ENCODE measurements at regions not wholly inside any gene's neighbourhood (a gene's known extent, or its start where the extent isn't known, plus 50 kb on each side); places are given as distances from the start of the nearest gene placed in this dataset.
A peak's percentile ranks its signal among the peaks of the same experiment; 100 is the strongest.

DNA sequence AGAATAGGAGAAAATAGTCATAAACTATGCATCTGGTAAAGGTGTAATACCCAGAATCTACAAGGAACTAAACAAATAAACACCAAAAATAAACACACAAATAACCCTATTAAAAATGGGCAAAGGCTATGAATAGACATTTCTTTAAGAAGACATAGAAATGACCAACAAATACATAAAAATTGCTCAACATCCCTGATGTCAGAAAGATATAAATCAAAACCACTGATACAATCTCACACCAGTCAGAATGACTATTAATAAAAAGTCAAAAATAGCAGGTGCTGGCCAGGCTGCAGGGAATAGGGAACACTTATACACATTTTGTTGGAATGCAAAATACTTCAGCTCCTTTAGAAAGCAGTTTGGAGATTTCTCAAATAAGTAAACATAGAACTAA is 352.1 kb upstream of the SLITRK1 start (continued):
- TF ChIP-seq, protein P1, sequence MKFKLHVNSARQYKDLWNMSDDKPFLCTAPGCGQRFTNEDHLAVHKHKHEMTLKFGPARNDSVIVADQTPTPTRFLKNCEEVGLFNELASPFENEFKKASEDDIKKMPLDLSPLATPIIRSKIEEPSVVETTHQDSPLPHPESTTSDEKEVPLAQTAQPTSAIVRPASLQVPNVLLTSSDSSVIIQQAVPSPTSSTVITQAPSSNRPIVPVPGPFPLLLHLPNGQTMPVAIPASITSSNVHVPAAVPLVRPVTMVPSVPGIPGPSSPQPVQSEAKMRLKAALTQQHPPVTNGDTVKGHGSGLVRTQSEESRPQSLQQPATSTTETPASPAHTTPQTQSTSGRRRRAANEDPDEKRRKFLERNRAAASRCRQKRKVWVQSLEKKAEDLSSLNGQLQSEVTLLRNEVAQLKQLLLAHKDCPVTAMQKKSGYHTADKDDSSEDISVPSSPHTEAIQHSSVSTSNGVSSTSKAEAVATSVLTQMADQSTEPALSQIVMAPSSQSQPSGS (CRISPR knock-in tag; IDR thresholded peaks at IDR 0.05; ENCODE audit: borderline replicate concordance, low read depth), result no peak
- TF ChIP-seq USF2 (CRISPR knock-in tag; IDR thresholded peaks at IDR 0.05) (no peak), ZNF263 (CRISPR knock-in tag; IDR thresholded peaks at IDR 0.05; ENCODE audit: low read depth) (no peak), TEAD1 (CRISPR knock-in tag; IDR thresholded peaks at IDR 0.05) (no peak), ZSCAN18 (CRISPR knock-in tag; IDR thresholded peaks at IDR 0.05) (no peak), ZNF121 (CRISPR knock-in tag; IDR thresholded peaks at IDR 0.05) (no peak), MLX (CRISPR knock-in tag; IDR thresholded peaks at IDR 0.05) (no peak), JAZF1 (CRISPR knock-in tag; IDR thresholded peaks at IDR 0.05) (no peak)
- TF ChIP-seq, protein P2, sequence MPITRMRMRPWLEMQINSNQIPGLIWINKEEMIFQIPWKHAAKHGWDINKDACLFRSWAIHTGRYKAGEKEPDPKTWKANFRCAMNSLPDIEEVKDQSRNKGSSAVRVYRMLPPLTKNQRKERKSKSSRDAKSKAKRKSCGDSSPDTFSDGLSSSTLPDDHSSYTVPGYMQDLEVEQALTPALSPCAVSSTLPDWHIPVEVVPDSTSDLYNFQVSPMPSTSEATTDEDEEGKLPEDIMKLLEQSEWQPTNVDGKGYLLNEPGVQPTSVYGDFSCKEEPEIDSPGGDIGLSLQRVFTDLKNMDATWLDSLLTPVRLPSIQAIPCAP (CRISPR knock-in tag; IDR thresholded peaks at IDR 0.05), result no peak
- TF ChIP-seq, protein P3, sequence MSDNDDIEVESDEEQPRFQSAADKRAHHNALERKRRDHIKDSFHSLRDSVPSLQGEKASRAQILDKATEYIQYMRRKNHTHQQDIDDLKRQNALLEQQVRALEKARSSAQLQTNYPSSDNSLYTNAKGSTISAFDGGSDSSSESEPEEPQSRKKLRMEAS (CRISPR knock-in tag; IDR thresholded peaks at IDR 0.05), result no peak
- TF ChIP-seq, protein P4, sequence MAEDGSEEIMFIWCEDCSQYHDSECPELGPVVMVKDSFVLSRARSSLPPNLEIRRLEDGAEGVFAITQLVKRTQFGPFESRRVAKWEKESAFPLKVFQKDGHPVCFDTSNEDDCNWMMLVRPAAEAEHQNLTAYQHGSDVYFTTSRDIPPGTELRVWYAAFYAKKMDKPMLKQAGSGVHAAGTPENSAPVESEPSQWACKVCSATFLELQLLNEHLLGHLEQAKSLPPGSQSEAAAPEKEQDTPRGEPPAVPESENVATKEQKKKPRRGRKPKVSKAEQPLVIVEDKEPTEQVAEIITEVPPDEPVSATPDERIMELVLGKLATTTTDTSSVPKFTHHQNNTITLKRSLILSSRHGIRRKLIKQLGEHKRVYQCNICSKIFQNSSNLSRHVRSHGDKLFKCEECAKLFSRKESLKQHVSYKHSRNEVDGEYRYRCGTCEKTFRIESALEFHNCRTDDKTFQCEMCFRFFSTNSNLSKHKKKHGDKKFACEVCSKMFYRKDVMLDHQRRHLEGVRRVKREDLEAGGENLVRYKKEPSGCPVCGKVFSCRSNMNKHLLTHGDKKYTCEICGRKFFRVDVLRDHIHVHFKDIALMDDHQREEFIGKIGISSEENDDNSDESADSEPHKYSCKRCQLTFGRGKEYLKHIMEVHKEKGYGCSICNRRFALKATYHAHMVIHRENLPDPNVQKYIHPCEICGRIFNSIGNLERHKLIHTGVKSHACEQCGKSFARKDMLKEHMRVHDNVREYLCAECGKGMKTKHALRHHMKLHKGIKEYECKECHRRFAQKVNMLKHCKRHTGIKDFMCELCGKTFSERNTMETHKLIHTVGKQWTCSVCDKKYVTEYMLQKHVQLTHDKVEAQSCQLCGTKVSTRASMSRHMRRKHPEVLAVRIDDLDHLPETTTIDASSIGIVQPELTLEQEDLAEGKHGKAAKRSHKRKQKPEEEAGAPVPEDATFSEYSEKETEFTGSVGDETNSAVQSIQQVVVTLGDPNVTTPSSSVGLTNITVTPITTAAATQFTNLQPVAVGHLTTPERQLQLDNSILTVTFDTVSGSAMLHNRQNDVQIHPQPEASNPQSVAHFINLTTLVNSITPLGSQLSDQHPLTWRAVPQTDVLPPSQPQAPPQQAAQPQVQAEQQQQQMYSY (CRISPR knock-in tag; IDR thresholded peaks at IDR 0.05), result no peak

DNA sequence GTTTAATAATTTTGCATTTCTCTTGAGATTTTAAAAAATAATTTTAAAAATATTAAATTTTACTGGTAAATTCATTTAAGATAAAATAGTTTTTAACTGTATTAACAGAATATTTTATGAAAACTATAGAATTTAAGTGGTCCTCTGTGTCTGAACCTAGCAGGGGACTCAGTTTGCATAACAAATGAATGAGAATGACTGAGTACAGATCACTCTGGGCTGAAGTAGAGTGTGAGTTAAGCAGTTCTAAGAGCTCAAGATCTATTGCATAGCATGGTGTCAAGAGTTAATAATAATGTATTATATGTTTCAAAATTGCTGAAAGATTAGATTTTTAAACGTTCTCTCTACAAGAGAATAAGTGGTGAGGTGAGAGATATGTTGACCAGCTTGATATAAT is 348.3 kb upstream of the SLITRK1 start:
- no peak overlapping the region for H3K27ac Mint-ChIP-seq
- no peak overlapping the region for H3K4me3 Mint-ChIP-seq
- H3K9me3 Mint-ChIP-seq, result peaks cover 8% of the 10 kb centered on the region; the same call in 1 of the 2 replicates
- CTCF ChIA-PET, result no interaction called here
- POLR2A ChIA-PET, result interaction anchor here (0.5 kb wide), 1 partner anchor 469 kb away, joined by 3 read pairs; no protein-coding TSS in a partner anchor
- no peaks in the 10 kb centered on the region for H3K36me3 Mint-ChIP-seq
- DNase-seq (ENCODE audit: low spot score) (no peak), ATAC-seq (peak; percentile 84)
- H3K27me3 Mint-ChIP-seq (ENCODE audit: low read depth), result no peaks in the 10 kb centered on the region
- H3K4me1 Mint-ChIP-seq, result peaks cover 8% of the 10 kb centered on the region
- TF ChIP-seq ATF1 (CRISPR knock-in tag; IDR thresholded peaks at IDR 0.05) (no peak), HMGA2 (CRISPR knock-in tag; IDR thresholded peaks at IDR 0.05) (no peak), RELA (CRISPR knock-in tag; IDR thresholded peaks at IDR 0.05; ENCODE audit: borderline replicate concordance) (no peak), ZNF263 (CRISPR knock-in tag; IDR thresholded peaks at IDR 0.05; ENCODE audit: low read depth) (no peak), GRHL2 (CRISPR knock-in tag; IDR thresholded peaks at IDR 0.05; ENCODE audit: insufficient replicate concordance, severe bottlenecking) (no peak), SOX15 (CRISPR knock-in tag; IDR thresholded peaks at IDR 0.05) (no peak), ZNF281 (CRISPR knock-in tag; IDR thresholded peaks at IDR 0.05) (no peak), NR1H2 (CRISPR knock-in tag; IDR thresholded peaks at IDR 0.05) (no peak), AFF4 (CRISPR knock-in tag; IDR thresholded peaks at IDR 0.05; ENCODE audit: borderline replicate concordance) (no peak)
